Panc1 (cell line): ENCODE measurements at regions not wholly inside any gene's neighbourhood (a gene's known extent, or its start where the extent isn't known, plus 50 kb on each side); places are given as distances from the start of the nearest gene placed in this dataset.

Source experiments
- ATAC-seq: fragments of 200-7000 bp; cut with Tn5 transposase; 2 replicates; pipeline ENCODE4 v1.9.1; 2020; ENCODE audit warnings: mild to moderate bottlenecking, moderate library complexity
- BruUV-seq: library from RNA; stranded (reverse); fragments of 400-500 nt; replicated peaks from 2 replicates; lab custom pipeline; 2021; lab: Mats Ljungman, UMichigan
- CTCF ChIA-PET: fragments of 300-600 bp; sonication (Branson Sonifier 250); formaldehyde crosslinking; loops from one replicate; lab custom pipeline; 2022; ENCODE audit warnings: antibody characterized with exemption; lab: Charles Lee
- POLR2A ChIA-PET: fragments of 300-600 bp; sonication (Branson Sonifier 250); formaldehyde crosslinking; loops from one replicate; lab custom pipeline; 2022; ENCODE audit warnings: antibody characterized with exemption; lab: Charles Lee
- DNase-seq: peaks from one replicate; pipeline ENCODE4 v3.0.0-alpha.2; 2010; ENCODE audit warnings: low read depth, low spot score
- H3K27ac ChIP-seq: 2 replicates; pipeline ENCODE4 v1.5.1; 2011; ENCODE audit warnings: mild to moderate bottlenecking, low read length, inconsistent platforms
- H3K27me3 ChIP-seq: fragments of 200-500 bp; sonication (Bioruptor generic); 2 replicates; pipeline ENCODE4 v1.6.0; 2014; ENCODE audit warnings: low read length, inconsistent platforms; ENCODE audit not compliant: control insufficient read depth, insufficient read depth
- H3K36me3 ChIP-seq: fragments of 200-500 bp; sonication (Bioruptor generic); 2 replicates; pipeline ENCODE4 v1.5.1; 2014; ENCODE audit warnings: inconsistent platforms, mild to moderate bottlenecking, low read length, moderate library complexity; ENCODE audit not compliant: control insufficient read depth, insufficient read depth
- H3K4me1 ChIP-seq: 2 replicates; pipeline ENCODE4 v1.5.1; 2011; ENCODE audit warnings: inconsistent platforms, mild to moderate bottlenecking, low read length, moderate library complexity; ENCODE audit not compliant: control insufficient read depth, insufficient read depth
- H3K4me3 ChIP-seq, 2 experiments: 2 replicates each; pipeline ENCODE4 v1.5.1; 2011 to 2012; ENCODE audit warnings: low read depth in 2 of 2, low read length in 2 of 2, mild to moderate bottlenecking in 2 of 2, inconsistent platforms in 1 of 2, moderate library complexity in 1 of 2
- H3K9me3 ChIP-seq: fragments of 200-500 bp; sonication (Bioruptor generic); 2 replicates; pipeline ENCODE4 v1.5.1; 2014; ENCODE audit warnings: low read depth, mild to moderate bottlenecking, inconsistent platforms, low read length, moderate library complexity; ENCODE audit not compliant: control insufficient read depth, insufficient read depth
- CTCF ChIP-seq: fragments of 450-650 bp; IDR thresholded peaks from 2 replicates; pipeline ENCODE4 v1.5.1; 2017; ENCODE audit warnings: mild to moderate bottlenecking
- POLR2AphosphoS5 ChIP-seq: IDR thresholded peaks from 2 replicates; pipeline ENCODE4 v1.6.1; 2012; ENCODE audit warnings: mild to moderate bottlenecking, low read depth, low read length, moderate library complexity
- SIN3A ChIP-seq: IDR thresholded peaks from 2 replicates; pipeline ENCODE4 v1.6.1; 2012; ENCODE audit warnings: low read depth, mild to moderate bottlenecking, low read length, moderate library complexity, borderline replicate concordance; ENCODE audit not compliant: insufficient read depth
- TCF7L2 ChIP-seq: IDR thresholded peaks from 2 replicates; pipeline ENCODE4 v1.6.1; 2011; ENCODE audit warnings: mild to moderate bottlenecking, low read depth, low read length, inconsistent platforms
- in situ Hi-C: cut with HindIII; loops from 2 replicates; pipeline ENCODE4 v1.10.0; 2016; ENCODE audit warnings: low sequenced_read_pairs, low pct_unique_long_range_greater_than_20kb
- intact Hi-C: fragments of 100-400 bp; cut with micrococcal nuclease; formaldehyde crosslinking; loops from one replicate; pipeline ENCODE4 v1.10.0; 2022; ENCODE audit not compliant: unreplicated experiment
- TF ChIP-seq, protein P1 (sequence below), 2 experiments: IDR thresholded peaks; 2 replicates each; pipeline ENCODE4 v1.6.1; 2011 to 2012; ENCODE audit warnings: low read depth in 2 of 2, control low read depth in 1 of 2, low read length in 1 of 2, mild to moderate bottlenecking in 1 of 2, moderate library complexity in 1 of 2; ENCODE audit not compliant: insufficient read depth in 1 of 2

DNA sequence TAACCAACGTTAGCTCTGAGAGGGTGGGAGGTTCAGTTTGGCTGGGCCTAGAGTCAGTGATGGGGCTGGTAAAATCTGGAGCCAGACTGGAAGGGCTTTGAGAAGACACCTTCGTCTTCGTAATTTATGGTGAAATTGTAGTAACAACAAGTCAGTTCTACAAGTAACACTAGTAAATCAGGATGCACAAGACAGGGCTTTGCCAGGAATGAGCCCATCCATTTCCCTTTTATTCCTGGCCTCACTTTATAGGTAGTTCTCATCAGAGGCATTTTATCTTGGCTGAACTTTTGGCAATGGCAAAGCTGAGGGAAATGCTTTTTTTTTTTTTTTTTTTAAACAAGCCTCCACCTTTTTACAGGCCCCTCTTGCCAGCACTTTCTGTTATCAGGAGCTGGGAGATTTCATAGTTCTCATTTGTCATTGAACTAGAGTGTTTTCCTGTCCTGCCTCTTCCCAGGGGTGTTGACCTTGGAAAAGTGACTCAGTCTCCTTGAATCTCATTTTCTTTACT, 110.5 kb upstream of the KLF4 start:
- no peaks in the 10 kb centered on the region for H3K27me3 ChIP-seq
- H3K27ac ChIP-seq = no peak overlapping the region
- CTCF ChIA-PET = interaction anchor here (0.7 kb wide), 1 partner anchor 27 kb away, joined by 10 read pairs; no protein-coding TSS in a partner anchor
- TF ChIP-seq, protein P1, sequence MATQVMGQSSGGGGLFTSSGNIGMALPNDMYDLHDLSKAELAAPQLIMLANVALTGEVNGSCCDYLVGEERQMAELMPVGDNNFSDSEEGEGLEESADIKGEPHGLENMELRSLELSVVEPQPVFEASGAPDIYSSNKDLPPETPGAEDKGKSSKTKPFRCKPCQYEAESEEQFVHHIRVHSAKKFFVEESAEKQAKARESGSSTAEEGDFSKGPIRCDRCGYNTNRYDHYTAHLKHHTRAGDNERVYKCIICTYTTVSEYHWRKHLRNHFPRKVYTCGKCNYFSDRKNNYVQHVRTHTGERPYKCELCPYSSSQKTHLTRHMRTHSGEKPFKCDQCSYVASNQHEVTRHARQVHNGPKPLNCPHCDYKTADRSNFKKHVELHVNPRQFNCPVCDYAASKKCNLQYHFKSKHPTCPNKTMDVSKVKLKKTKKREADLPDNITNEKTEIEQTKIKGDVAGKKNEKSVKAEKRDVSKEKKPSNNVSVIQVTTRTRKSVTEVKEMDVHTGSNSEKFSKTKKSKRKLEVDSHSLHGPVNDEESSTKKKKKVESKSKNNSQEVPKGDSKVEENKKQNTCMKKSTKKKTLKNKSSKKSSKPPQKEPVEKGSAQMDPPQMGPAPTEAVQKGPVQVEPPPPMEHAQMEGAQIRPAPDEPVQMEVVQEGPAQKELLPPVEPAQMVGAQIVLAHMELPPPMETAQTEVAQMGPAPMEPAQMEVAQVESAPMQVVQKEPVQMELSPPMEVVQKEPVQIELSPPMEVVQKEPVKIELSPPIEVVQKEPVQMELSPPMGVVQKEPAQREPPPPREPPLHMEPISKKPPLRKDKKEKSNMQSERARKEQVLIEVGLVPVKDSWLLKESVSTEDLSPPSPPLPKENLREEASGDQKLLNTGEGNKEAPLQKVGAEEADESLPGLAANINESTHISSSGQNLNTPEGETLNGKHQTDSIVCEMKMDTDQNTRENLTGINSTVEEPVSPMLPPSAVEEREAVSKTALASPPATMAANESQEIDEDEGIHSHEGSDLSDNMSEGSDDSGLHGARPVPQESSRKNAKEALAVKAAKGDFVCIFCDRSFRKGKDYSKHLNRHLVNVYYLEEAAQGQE (IDR thresholded peaks at IDR 0.05; ENCODE audit: insufficient read depth in 1 of 2, low read depth in 2 of 2, low read length in 1 of 2) = no peak
- TF ChIP-seq SIN3A (no peak), CTCF (no peak), POLR2AphosphoS5 (no peak), TCF7L2 (no peak)
- H3K4me3 ChIP-seq = no peak overlapping the region
- no peaks in the 10 kb centered on the region for H3K9me3 ChIP-seq
- intact Hi-C loops (no loop called here), in situ Hi-C loops (no loop called here)
- H3K36me3 ChIP-seq = no peaks in the 10 kb centered on the region
- DNase-seq = no peak
- ATAC-seq = no peak
- POLR2A ChIA-PET = no interaction called here
- H3K4me1 ChIP-seq = no peaks in the 10 kb centered on the region
- BruUV-seq = no TSS peak

- in situ Hi-C loops = no loop called here
Observed at GRCh38 chr9:107597743-107598217, 108.2 kb upstream of the KLF4 start.

More at GRCh38 chr9:107597743-107598217, 108.2 kb upstream of the KLF4 start:
- intact Hi-C loops = no loop called here
- Histone ChIP-seq H3K4me1 (no peaks in the 10 kb centered on the region), H3K27me3 (peaks cover 3% of the 10 kb centered on the region; the same call in 1 of the 2 replicates), H3K36me3 (no peaks in the 10 kb centered on the region), H3K27ac (no peak overlapping the region), H3K4me3 (no peak overlapping the region), H3K9me3 (no peaks in the 10 kb centered on the region)
- DNase-seq = no peak
- CTCF ChIA-PET = no interaction called here
- ATAC-seq = no peak
- BruUV-seq = no TSS peak
- TF ChIP-seq SIN3A (no peak), POLR2AphosphoS5 (no peak), TCF7L2 (no peak), CTCF (no peak)
- TF ChIP-seq, protein P1 (IDR thresholded peaks at IDR 0.05; ENCODE audit: insufficient read depth in 1 of 2, low read depth in 2 of 2, low read length in 1 of 2) = no peak
- POLR2A ChIA-PET = no interaction called here
